ENCODE measurements at regions not wholly inside any gene's neighbourhood (a gene's known extent, or its start where the extent isn't known, plus 50 kb on each side); places are given as distances from the start of the nearest gene placed in this dataset.

- no peak for TF ChIP-seq RAD21 (IDR thresholded peaks at IDR 0.05; ENCODE audit: low read length)
- no peak for TF ChIP-seq CEBPB (IDR thresholded peaks at IDR 0.05; ENCODE audit: low read depth, low read length)
- TF ChIP-seq USF2 (IDR thresholded peaks at IDR 0.05; ENCODE audit: low read depth, low read length): no peak
- TF ChIP-seq SMC3 (IDR thresholded peaks at IDR 0.05; ENCODE audit: low read depth, low read length): no peak
- TF ChIP-seq NFE2L2 (IDR thresholded peaks at IDR 0.05; ENCODE audit: low read depth, low read length): no peak
- TF ChIP-seq CTCF (conservative IDR thresholded peaks at IDR 0.05; ENCODE audit: low read depth, low read length): no peak
- no peak for TF ChIP-seq CHD1 (IDR thresholded peaks at IDR 0.05; ENCODE audit: low read depth, low read length)
- TF ChIP-seq FOS (IDR thresholded peaks at IDR 0.05; ENCODE audit: low read depth, low read length): no peak
- TF ChIP-seq MXI1 (IDR thresholded peaks at IDR 0.05; ENCODE audit: borderline replicate concordance, low read depth, low read length): no peak
- TF ChIP-seq, protein P1, sequence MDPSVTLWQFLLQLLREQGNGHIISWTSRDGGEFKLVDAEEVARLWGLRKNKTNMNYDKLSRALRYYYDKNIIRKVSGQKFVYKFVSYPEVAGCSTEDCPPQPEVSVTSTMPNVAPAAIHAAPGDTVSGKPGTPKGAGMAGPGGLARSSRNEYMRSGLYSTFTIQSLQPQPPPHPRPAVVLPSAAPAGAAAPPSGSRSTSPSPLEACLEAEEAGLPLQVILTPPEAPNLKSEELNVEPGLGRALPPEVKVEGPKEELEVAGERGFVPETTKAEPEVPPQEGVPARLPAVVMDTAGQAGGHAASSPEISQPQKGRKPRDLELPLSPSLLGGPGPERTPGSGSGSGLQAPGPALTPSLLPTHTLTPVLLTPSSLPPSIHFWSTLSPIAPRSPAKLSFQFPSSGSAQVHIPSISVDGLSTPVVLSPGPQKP (IDR thresholded peaks at IDR 0.05; ENCODE audit: borderline replicate concordance, low read depth, low read length): no peak
- no peak for TF ChIP-seq RCOR1 (IDR thresholded peaks at IDR 0.05; ENCODE audit: insufficient replicate concordance, low read length)
- TF ChIP-seq MAFK (IDR thresholded peaks at IDR 0.05; ENCODE audit: low read depth, low read length): no peak
- TF ChIP-seq BHLHE40 (IDR thresholded peaks at IDR 0.05; ENCODE audit: low read depth, low read length): no peak
- Histone ChIP-seq H3K79me1 (ENCODE audit: low read depth in 1 of 2, low read length in 2 of 2) (no peaks in the 10 kb centered on the region), H3K4ac (ENCODE audit: low read depth, low read length) (no peak overlapping the region), H3K27ac (ENCODE audit: insufficient read depth, low read length) (no peak overlapping the region), H4K20me1 (ENCODE audit: insufficient read depth, low read length) (no peaks in the 10 kb centered on the region), H2AK5ac (ENCODE audit: low read depth, low read length) (no peak overlapping the region), H3K18ac (ENCODE audit: low read depth, low read length) (no peak overlapping the region), H3K4me2 (ENCODE audit: low read depth, low read length) (no peak overlapping the region), H4K8ac (ENCODE audit: low read depth in 2 of 2, low read length in 2 of 2) (no peak overlapping the region), H3K36me3 (ENCODE audit: control insufficient read depth, insufficient read depth, low read length) (no peaks in the 10 kb centered on the region), H2AFZ (replicated peaks; ENCODE audit: low read length, poor library complexity) (no peak overlapping the region), H3K4me3 (ENCODE audit: insufficient read depth, low read depth, low read length) (no peak overlapping the region), H3K56ac (ENCODE audit: extremely low read depth, insufficient read depth, low read length) (no peak overlapping the region), H3K4me1 (ENCODE audit: control insufficient read depth, insufficient read depth, low read length) (no peaks in the 10 kb centered on the region), H2BK15ac (ENCODE audit: low read depth, low read length) (no peak overlapping the region), H4K91ac (ENCODE audit: insufficient read depth, low read depth, low read length) (no peak overlapping the region), H3K9ac (ENCODE audit: low read depth, low read length) (no peak overlapping the region), H3K27me3 (ENCODE audit: control insufficient read depth, insufficient read depth, low read length) (no peaks in the 10 kb centered on the region), H3K9me3 (ENCODE audit: control insufficient read depth, insufficient read depth, low read length) (peaks cover 4% of the 10 kb centered on the region; the same call in 1 of the 2 replicates), H2BK120ac (ENCODE audit: low read depth, low read length) (no peak overlapping the region), H3K14ac (replicated peaks; ENCODE audit: low read depth, low read length) (no peak overlapping the region), H4K5ac (ENCODE audit: low read depth, low read length) (no peak overlapping the region), H3K9me1 (ENCODE audit: insufficient read depth, low read length) (no peaks in the 10 kb centered on the region), H2AK9ac (replicated peaks; ENCODE audit: low read depth, low read length, poor library complexity) (no peak overlapping the region), H2BK20ac (ENCODE audit: low read depth, low read length) (no peak overlapping the region), H2BK5ac (ENCODE audit: low read depth, low read length, poor library complexity, severe bottlenecking) (no peak overlapping the region), H3K23ac (ENCODE audit: low read depth, low read length) (no peak overlapping the region)
- ChIA-PET CTCF (no interaction called here), POLR2A (ENCODE audit: unreplicated experiment) (no interaction called here)
- in situ Hi-C loops (cut with MboI; ENCODE audit: low sequenced_read_pairs): no loop called here
- BruUV-seq (replicated peaks): no TSS peak
- ATAC-seq (ENCODE audit: low read depth): no peak
- 25% methylated on average over 7 of the region's 9 CpGs; no CpG with 5 or more reads in 1 of the 2 experiments for WGBS, 2 experiments (ENCODE audit: extremely low coverage in 2 of 2, insufficient read length in 1 of 2)
- intact Hi-C loops (cut with micrococcal nuclease): no loop called here
- dilution Hi-C loops (cut with HindIII; ENCODE audit: low sequenced_read_pairs, unreplicated experiment): no loop called here
- DNase-seq: no peak
These were observed 110.3 kb upstream of the PDHA2 start for GRCh38 chr4:95729596-95729995.
